PC-3 (cell line): ENCODE measurements at regions not wholly inside any gene's neighbourhood (a gene's known extent, or its start where the extent isn't known, plus 50 kb on each side); places are given as distances from the start of the nearest gene placed in this dataset.

ENCODE experiments used
- ATAC-seq: fragments of 200-7000 bp; cut with Tn5 transposase; 2 replicates; pipeline ENCODE4 v1.9.1; 2020; ENCODE audit warnings: mild to moderate bottlenecking, moderate library complexity
- BruUV-seq: library from RNA; stranded (reverse); fragments of 400-500 nt; replicated peaks from 2 replicates; lab custom pipeline; 2021; lab: Mats Ljungman, UMichigan
- CTCF ChIA-PET: fragments of 300-600 bp; sonication (Branson Sonifier 250); formaldehyde crosslinking; loops from one replicate; lab custom pipeline; 2022; ENCODE audit warnings: antibody characterized with exemption; lab: Charles Lee
- POLR2A ChIA-PET: fragments of 300-600 bp; sonication (Branson Sonifier 250); formaldehyde crosslinking; loops from one replicate; lab custom pipeline; 2022; ENCODE audit warnings: antibody characterized with exemption; ENCODE audit not compliant: unreplicated experiment; lab: Charles Lee
- DNase-seq: peaks from one replicate; pipeline ENCODE4 v3.0.0-alpha.2; 2015
- H2AFZ ChIP-seq: fragments of 300-600 bp; sonication (generic); 2 replicates; pipeline ENCODE4 v1.6.0; 2016; ENCODE audit warnings: antibody characterized with exemption, low read length
- H3F3A ChIP-seq: fragments of 300-600 bp; sonication (generic); one replicate; pipeline ENCODE4 v1.6.0; 2017; ENCODE audit warnings: antibody characterized with exemption, low read length, control low read depth, mild to moderate bottlenecking; ENCODE audit not compliant: unreplicated experiment
- H3K27ac ChIP-seq: fragments of 300-600 bp; sonication (generic); 2 replicates; pipeline ENCODE4 v1.5.1; 2016; ENCODE audit warnings: mild to moderate bottlenecking, low read length
- H3K27me3 ChIP-seq: fragments of 300-600 bp; sonication (generic); 2 replicates; pipeline ENCODE4 v1.6.1; 2016; ENCODE audit warnings: low read length, mixed read lengths
- H3K36me3 ChIP-seq: fragments of 300-600 bp; sonication (generic); 2 replicates; pipeline ENCODE4 v1.6.1; 2016; ENCODE audit warnings: low read depth, mixed run types, low read length, mixed read lengths
- H3K4me1 ChIP-seq: fragments of 300-600 bp; sonication (generic); 2 replicates; pipeline ENCODE4 v1.5.1; 2016; ENCODE audit warnings: low read length; ENCODE audit not compliant: insufficient read depth
- H3K4me2 ChIP-seq: fragments of 300-600 bp; sonication (generic); 2 replicates; pipeline ENCODE4 v1.6.0; 2016; ENCODE audit warnings: low read length
- H3K4me3 ChIP-seq: fragments of 300-600 bp; sonication (generic); 2 replicates; pipeline ENCODE4 v1.5.1; 2016; ENCODE audit warnings: mild to moderate bottlenecking, low read length, mixed read lengths
- H3K79me2 ChIP-seq: fragments of 300-600 bp; sonication (generic); 2 replicates; pipeline ENCODE4 v1.6.1; 2017; ENCODE audit warnings: low read length, mixed read lengths
- H3K9ac ChIP-seq: fragments of 300-600 bp; sonication (generic); 2 replicates; pipeline ENCODE4 v1.6.0; 2016; ENCODE audit warnings: mild to moderate bottlenecking, low read length
- H3K9me2 ChIP-seq: fragments of 300-600 bp; sonication (generic); replicated peaks from 2 replicates; pipeline ENCODE4 v1.6.1; 2016; ENCODE audit warnings: mixed run types, low read length, mixed read lengths
- H3K9me3 ChIP-seq: fragments of 300-600 bp; sonication (generic); 2 replicates; pipeline ENCODE4 v1.6.1; 2016; ENCODE audit warnings: low read length, mixed read lengths
- H4K20me1 ChIP-seq: fragments of 300-600 bp; sonication (generic); 2 replicates; pipeline ENCODE4 v1.6.1; 2016; ENCODE audit warnings: low read length, mixed read lengths
- EZH2 ChIP-seq: fragments of 300-600 bp; sonication (generic); IDR thresholded peaks from one replicate; pipeline ENCODE4 v1.6.1; 2017; ENCODE audit warnings: antibody characterized with exemption, mild to moderate bottlenecking, low read length; ENCODE audit not compliant: unreplicated experiment
- EZH2phosphoT487 ChIP-seq: fragments of 300-600 bp; sonication (generic); IDR thresholded peaks from 2 replicates; pipeline ENCODE4 v1.6.1; 2018; ENCODE audit warnings: mild to moderate bottlenecking, antibody characterized with exemption, low read length, borderline replicate concordance
- intact Hi-C: fragments of 100-400 bp; cut with micrococcal nuclease; formaldehyde crosslinking; loops from 2 replicates; pipeline ENCODE4 v1.9.0; 2023
- TF ChIP-seq, protein P1 (sequence below): fragments of 300-600 bp; sonication (generic); conservative IDR thresholded peaks from 2 replicates; pipeline ENCODE4 v1.5.1; 2017; ENCODE audit warnings: antibody characterized with exemption, low read depth, mild to moderate bottlenecking, low read length

DNA sequence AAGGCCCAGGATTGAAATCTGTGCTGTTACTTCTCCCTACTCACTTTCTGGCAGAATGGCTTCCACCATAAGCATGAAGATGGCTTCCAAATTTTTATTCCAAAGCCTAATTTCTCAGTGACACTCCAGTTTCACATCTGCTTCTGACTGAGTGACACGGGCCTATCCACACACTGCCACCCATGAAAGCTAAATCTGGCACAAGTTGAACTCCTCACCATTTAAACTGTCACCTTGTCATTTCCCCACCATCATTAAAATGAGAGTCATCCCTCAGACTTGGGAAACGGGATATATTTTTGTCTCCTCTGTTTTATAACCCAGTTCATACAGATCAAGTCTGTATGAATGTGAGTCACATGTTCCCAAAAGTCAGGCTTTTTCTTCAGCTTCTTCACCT is 77.1 kb downstream of the MGST1 start:
- intact Hi-C loops = no loop called here
- H3K9ac ChIP-seq = no peak overlapping the region
- no peak for DNase-seq
- H2AFZ ChIP-seq = no peak overlapping the region
- no peaks in the 10 kb centered on the region for H3K9me3 ChIP-seq
- no peaks in the 10 kb centered on the region for H3K4me1 ChIP-seq
- H4K20me1 ChIP-seq = no peaks in the 10 kb centered on the region
- no peaks in the 10 kb centered on the region for H3F3A ChIP-seq
- H3K27me3 ChIP-seq = no peaks in the 10 kb centered on the region
- no peak overlapping the region for H3K4me2 ChIP-seq
- no peaks in the 10 kb centered on the region for H3K79me2 ChIP-seq
- H3K27ac ChIP-seq = no peak overlapping the region
- POLR2A ChIA-PET = no interaction called here
- H3K4me3 ChIP-seq = no peak overlapping the region
- TF ChIP-seq EZH2 (no peak), EZH2phosphoT487 (no peak)
- TF ChIP-seq, protein P1, sequence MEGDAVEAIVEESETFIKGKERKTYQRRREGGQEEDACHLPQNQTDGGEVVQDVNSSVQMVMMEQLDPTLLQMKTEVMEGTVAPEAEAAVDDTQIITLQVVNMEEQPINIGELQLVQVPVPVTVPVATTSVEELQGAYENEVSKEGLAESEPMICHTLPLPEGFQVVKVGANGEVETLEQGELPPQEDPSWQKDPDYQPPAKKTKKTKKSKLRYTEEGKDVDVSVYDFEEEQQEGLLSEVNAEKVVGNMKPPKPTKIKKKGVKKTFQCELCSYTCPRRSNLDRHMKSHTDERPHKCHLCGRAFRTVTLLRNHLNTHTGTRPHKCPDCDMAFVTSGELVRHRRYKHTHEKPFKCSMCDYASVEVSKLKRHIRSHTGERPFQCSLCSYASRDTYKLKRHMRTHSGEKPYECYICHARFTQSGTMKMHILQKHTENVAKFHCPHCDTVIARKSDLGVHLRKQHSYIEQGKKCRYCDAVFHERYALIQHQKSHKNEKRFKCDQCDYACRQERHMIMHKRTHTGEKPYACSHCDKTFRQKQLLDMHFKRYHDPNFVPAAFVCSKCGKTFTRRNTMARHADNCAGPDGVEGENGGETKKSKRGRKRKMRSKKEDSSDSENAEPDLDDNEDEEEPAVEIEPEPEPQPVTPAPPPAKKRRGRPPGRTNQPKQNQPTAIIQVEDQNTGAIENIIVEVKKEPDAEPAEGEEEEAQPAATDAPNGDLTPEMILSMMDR = no peak
- no TSS peak for BruUV-seq
- no peak for ATAC-seq
- no peaks in the 10 kb centered on the region; the same call in 1 of the 2 replicates for H3K36me3 ChIP-seq
- no peaks in the 10 kb centered on the region for H3K9me2 ChIP-seq
- CTCF ChIA-PET = no interaction called here

DNA sequence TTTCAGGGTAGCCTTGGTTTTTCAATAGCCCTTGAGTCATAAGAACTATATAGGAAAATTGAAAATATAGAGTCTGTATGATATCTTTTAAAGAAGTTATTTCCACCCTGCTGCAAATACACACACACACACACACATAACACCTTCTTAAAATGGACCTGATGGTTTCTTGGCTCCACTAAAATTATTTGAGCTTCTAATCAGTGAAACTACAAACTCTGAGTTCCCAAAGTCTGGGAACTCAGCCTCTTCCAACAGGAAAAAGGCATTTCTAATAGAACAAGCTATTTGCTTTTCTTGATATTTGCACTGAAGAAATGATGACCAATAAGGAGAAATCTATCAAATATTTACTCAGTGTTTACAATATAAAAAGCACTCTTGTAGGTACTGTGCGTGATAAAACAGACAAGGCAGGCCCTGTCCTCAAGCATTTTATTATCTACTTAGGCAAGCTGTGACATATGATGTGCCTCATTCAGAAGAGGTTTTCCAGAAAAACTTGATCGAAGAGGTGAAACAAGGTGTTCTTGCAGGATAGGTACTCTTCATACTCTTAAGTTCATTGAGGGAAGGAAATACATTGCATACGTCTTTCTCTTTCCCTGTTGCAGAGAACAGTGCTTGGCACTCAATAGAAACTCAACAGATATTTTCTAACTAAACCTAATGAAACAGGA is 88.6 kb downstream of the MGST1 start:
- Histone ChIP-seq H4K20me1 (no peaks in the 10 kb centered on the region), H3K4me2 (no peak overlapping the region), H3K36me3 (no peaks in the 10 kb centered on the region), H3K27me3 (no peaks in the 10 kb centered on the region), H3K27ac (no peak overlapping the region), H2AFZ (no peak overlapping the region), H3K9ac (no peak overlapping the region), H3K9me2 (no peaks in the 10 kb centered on the region), H3K9me3 (no peaks in the 10 kb centered on the region), H3F3A (no peaks in the 10 kb centered on the region), H3K4me1 (no peaks in the 10 kb centered on the region), H3K4me3 (no peak overlapping the region), H3K79me2 (no peaks in the 10 kb centered on the region)
- intact Hi-C loops = no loop called here
- TF ChIP-seq EZH2phosphoT487 = no peak
- TF ChIP-seq EZH2 = no peak
- no TSS peak for BruUV-seq
- DNase-seq (no peak), ATAC-seq (no peak)
- ChIA-PET POLR2A (interaction anchor here (0.6 kb wide), 1 partner anchor 28 kb away, joined by 5 read pairs; no protein-coding TSS in a partner anchor), CTCF (no interaction called here)

DNA sequence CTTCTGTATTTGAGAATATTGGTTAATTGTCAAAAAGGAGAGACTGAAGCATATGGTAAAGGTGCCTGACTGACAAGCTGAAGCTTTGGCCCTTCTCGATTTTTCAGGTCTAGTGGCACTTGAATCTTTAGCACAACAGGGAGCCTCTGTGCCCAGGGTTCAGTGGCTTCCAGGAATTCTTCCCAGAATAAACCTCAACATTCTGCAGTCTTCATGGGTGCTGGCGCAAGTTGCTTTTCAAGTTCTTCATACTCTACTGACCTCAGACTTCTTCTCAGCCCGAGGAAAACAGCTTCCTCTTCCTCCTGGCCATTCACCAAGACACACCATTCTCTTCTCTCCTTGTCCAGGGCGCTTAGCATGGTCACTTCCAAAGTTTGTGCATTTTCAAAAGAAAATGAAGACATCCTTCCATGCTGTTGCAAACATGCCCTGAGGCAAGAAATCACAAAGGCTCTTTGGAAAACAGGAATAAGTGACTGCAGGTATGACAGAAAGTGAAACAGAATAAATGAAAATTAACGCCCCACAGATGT is 89.9 kb downstream of the MGST1 start:
- Histone ChIP-seq H3K27ac (no peak overlapping the region), H3K9ac (no peak overlapping the region), H3K9me3 (no peaks in the 10 kb centered on the region), H2AFZ (no peak overlapping the region), H3K4me1 (no peaks in the 10 kb centered on the region), H3K27me3 (no peaks in the 10 kb centered on the region), H3K4me2 (no peak overlapping the region), H3K4me3 (no peak overlapping the region), H3F3A (no peaks in the 10 kb centered on the region), H3K79me2 (no peaks in the 10 kb centered on the region), H3K9me2 (no peaks in the 10 kb centered on the region), H4K20me1 (no peaks in the 10 kb centered on the region), H3K36me3 (no peaks in the 10 kb centered on the region)
- no TSS peak for BruUV-seq
- ATAC-seq (no peak), DNase-seq (no peak)
- POLR2A ChIA-PET = no interaction called here
- TF ChIP-seq, protein P1 = no peak
- TF ChIP-seq EZH2 (no peak), EZH2phosphoT487 (no peak)
- intact Hi-C loops = no loop called here
- CTCF ChIA-PET = no interaction called here
